ENCODE measurements at regions not wholly inside any gene's neighbourhood (a gene's known extent, or its start where the extent isn't known, plus 50 kb on each side); places are given as distances from the start of the nearest gene placed in this dataset.

GRCh38 chr10:63767138-63767801, 246.1 kb downstream of the REEP3 start:
- Mint-ChIP-seq H3K27ac (no peak overlapping the region), H3K36me3 (no peaks in the 10 kb centered on the region), H3K4me1 (peaks cover 3% of the 10 kb centered on the region), H3K9me3 (no peaks in the 10 kb centered on the region), H3K4me3 (no peak overlapping the region), H3K27me3 (peaks cover 4% of the 10 kb centered on the region)
- ATAC-seq (ENCODE audit: low read depth) (no peak), DNase-seq (ENCODE audit: low spot score in 2 of 2) (no peak)

- ATAC-seq (ENCODE audit: low read depth): no peak
- no peak for DNase-seq (ENCODE audit: low spot score in 2 of 2)
- Mint-ChIP-seq H3K4me3 (no peak overlapping the region), H3K9me3 (no peaks in the 10 kb centered on the region), H3K36me3 (no peaks in the 10 kb centered on the region), H3K27ac (no peak overlapping the region), H3K4me1 (peaks cover 3% of the 10 kb centered on the region), H3K27me3 (peaks cover 4% of the 10 kb centered on the region)
These were observed 248.2 kb downstream of the REEP3 start for GRCh38 chr10:63769367-63769766.

- DNase-seq (ENCODE audit: low spot score in 2 of 2): no peak
- no peak overlapping the region for H3K27ac Mint-ChIP-seq
- H3K36me3 Mint-ChIP-seq: no peaks in the 10 kb centered on the region
- no peaks in the 10 kb centered on the region for H3K9me3 Mint-ChIP-seq
- ATAC-seq (ENCODE audit: low read depth): no peak
- peaks cover 3% of the 10 kb centered on the region for H3K4me1 Mint-ChIP-seq
- H3K4me3 Mint-ChIP-seq: no peak overlapping the region
- peaks cover 4% of the 10 kb centered on the region for H3K27me3 Mint-ChIP-seq
These were observed 249.3 kb downstream of the REEP3 start for GRCh38 chr10:63770523-63770922.

- Mint-ChIP-seq H3K27ac (no peak overlapping the region), H3K4me1 (peaks cover 3% of the 10 kb centered on the region), H3K27me3 (peaks cover 4% of the 10 kb centered on the region), H3K36me3 (no peaks in the 10 kb centered on the region), H3K9me3 (no peaks in the 10 kb centered on the region), H3K4me3 (no peak overlapping the region)
- DNase-seq (ENCODE audit: low spot score in 2 of 2): no peak
- ATAC-seq (ENCODE audit: low read depth): no peak
These were observed 251.3 kb downstream of the REEP3 start for GRCh38 chr10:63772491-63772890.

GRCh38 chr10:63773106-63773505, 251.9 kb downstream of the REEP3 start:
- Mint-ChIP-seq H3K27ac (no peak overlapping the region), H3K4me1 (no peaks in the 10 kb centered on the region), H3K9me3 (no peaks in the 10 kb centered on the region), H3K27me3 (peaks cover 4% of the 10 kb centered on the region), H3K36me3 (no peaks in the 10 kb centered on the region), H3K4me3 (no peak overlapping the region)
- ATAC-seq (ENCODE audit: low read depth): no peak
- no peak for DNase-seq (ENCODE audit: low spot score in 2 of 2)

GRCh38 chr10:63773962-63774361, 252.8 kb downstream of the REEP3 start:
- peaks cover 7% of the 10 kb centered on the region for H3K27me3 Mint-ChIP-seq
- ATAC-seq (ENCODE audit: low read depth): no peak

GRCh38 chr10:63780101-63780500, 258.9 kb downstream of the REEP3 start:
- Mint-ChIP-seq H3K4me3 (no peak overlapping the region), H3K4me1 (no peaks in the 10 kb centered on the region), H3K27me3 (peaks cover 11% of the 10 kb centered on the region), H3K27ac (no peak overlapping the region), H3K9me3 (peaks cover 1% of the 10 kb centered on the region), H3K36me3 (no peaks in the 10 kb centered on the region)
- DNase-seq (ENCODE audit: low spot score in 2 of 2): no peak
- no peak for ATAC-seq (ENCODE audit: low read depth)

More at GRCh38 chr10:63773962-63774361, 252.8 kb downstream of the REEP3 start:
- Mint-ChIP-seq H3K4me1 (no peaks in the 10 kb centered on the region), H3K27ac (no peak overlapping the region), H3K4me3 (no peak overlapping the region), H3K9me3 (no peaks in the 10 kb centered on the region), H3K36me3 (no peaks in the 10 kb centered on the region)
- DNase-seq (ENCODE audit: low spot score in 2 of 2): no peak

GRCh38 chr10:63781226-63781625, 260.0 kb downstream of the REEP3 start:
- no peak overlapping the region for H3K4me3 Mint-ChIP-seq
- ATAC-seq (ENCODE audit: low read depth) (no peak), DNase-seq (ENCODE audit: low spot score in 2 of 2) (no peak)
- H3K27ac Mint-ChIP-seq: no peak overlapping the region
- peaks cover 16% of the 10 kb centered on the region for H3K27me3 Mint-ChIP-seq
- H3K36me3 Mint-ChIP-seq: no peaks in the 10 kb centered on the region
- H3K9me3 Mint-ChIP-seq: peaks cover 3% of the 10 kb centered on the region
- H3K4me1 Mint-ChIP-seq: no peaks in the 10 kb centered on the region

GRCh38 chr10:63783882-63784281, 262.7 kb downstream of the REEP3 start:
- DNase-seq (ENCODE audit: low spot score in 2 of 2) (no peak), ATAC-seq (ENCODE audit: low read depth) (no peak)
- peaks cover 19% of the 10 kb centered on the region for H3K27me3 Mint-ChIP-seq
- no peak overlapping the region for H3K27ac Mint-ChIP-seq
- H3K36me3 Mint-ChIP-seq: no peaks in the 10 kb centered on the region
- H3K9me3 Mint-ChIP-seq: peaks cover 3% of the 10 kb centered on the region
- no peak overlapping the region for H3K4me3 Mint-ChIP-seq
- H3K4me1 Mint-ChIP-seq: no peaks in the 10 kb centered on the region

- no peaks in the 10 kb centered on the region for H3K4me1 Mint-ChIP-seq
- no peak overlapping the region for H3K4me3 Mint-ChIP-seq
- H3K27ac Mint-ChIP-seq: no peak overlapping the region
- H3K27me3 Mint-ChIP-seq: peaks cover 13% of the 10 kb centered on the region
- DNase-seq (ENCODE audit: low spot score in 2 of 2) (no peak), ATAC-seq (ENCODE audit: low read depth) (no peak)
- H3K36me3 Mint-ChIP-seq: no peaks in the 10 kb centered on the region
- H3K9me3 Mint-ChIP-seq: peaks cover 8% of the 10 kb centered on the region
These were observed 267.1 kb downstream of the REEP3 start for GRCh38 chr10:63788152-63788821.

GRCh38 chr10:63795094-63795860, 274.1 kb downstream of the REEP3 start:
- Mint-ChIP-seq H3K4me1 (peaks cover 5% of the 10 kb centered on the region), H3K9me3 (peaks cover 6% of the 10 kb centered on the region), H3K27me3 (peaks cover 4% of the 10 kb centered on the region), H3K4me3 (no peak overlapping the region), H3K27ac (no peak overlapping the region), H3K36me3 (no peaks in the 10 kb centered on the region)
- DNase-seq (ENCODE audit: low spot score in 2 of 2) (no peak), ATAC-seq (ENCODE audit: low read depth) (no peak)

- ATAC-seq (ENCODE audit: low read depth) (no peak), DNase-seq (ENCODE audit: low spot score in 2 of 2) (no peak)
- Mint-ChIP-seq H3K27me3 (peaks cover 4% of the 10 kb centered on the region), H3K4me3 (no peak overlapping the region), H3K36me3 (no peaks in the 10 kb centered on the region), H3K27ac (no peak overlapping the region), H3K9me3 (no peaks in the 10 kb centered on the region), H3K4me1 (peaks cover 5% of the 10 kb centered on the region)
These were observed 277.6 kb downstream of the REEP3 start for GRCh38 chr10:63798599-63799498.

- ATAC-seq (ENCODE audit: low read depth) (no peak), DNase-seq (ENCODE audit: low spot score in 2 of 2) (no peak)
- Mint-ChIP-seq H3K36me3 (no peaks in the 10 kb centered on the region), H3K9me3 (no peaks in the 10 kb centered on the region), H3K27ac (no peak overlapping the region), H3K4me1 (peaks cover 5% of the 10 kb centered on the region), H3K27me3 (peaks cover 4% of the 10 kb centered on the region), H3K4me3 (no peak overlapping the region)
These were observed 278.5 kb downstream of the REEP3 start for GRCh38 chr10:63799521-63800300.
